ENCODE measurements at regions not wholly inside any gene's neighbourhood (a gene's known extent, or its start where the extent isn't known, plus 50 kb on each side); places are given as distances from the start of the nearest gene placed in this dataset.

DNA sequence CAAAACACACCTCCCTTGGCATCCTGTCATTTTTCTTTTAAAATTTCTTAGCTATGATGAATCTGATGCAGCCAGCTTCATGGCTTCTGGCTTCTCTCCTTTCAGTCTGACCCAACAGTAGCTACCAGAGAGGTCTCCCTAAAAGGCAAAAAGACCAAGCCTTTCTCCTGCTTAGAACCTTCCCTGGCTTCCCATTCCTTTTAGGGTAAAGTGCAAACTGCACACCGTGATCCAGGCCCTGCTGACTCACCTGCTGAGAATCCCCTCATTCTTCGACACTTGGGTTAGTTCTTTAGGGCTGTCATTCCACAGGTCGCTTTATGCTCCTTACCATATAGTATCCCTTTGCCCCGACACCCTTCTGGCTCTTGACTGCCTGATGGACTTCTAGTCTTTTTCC lies 362.4 kb downstream of the MIAT start:
- no peak for DNase-seq (ENCODE audit: low spot score)
- Histone ChIP-seq H3K4me1 (ENCODE audit: insufficient read depth, low read length, poor library complexity, severe bottlenecking) (peaks cover 2% of the 10 kb centered on the region), H3K36me3 (ENCODE audit: insufficient read depth, low read length, poor library complexity, severe bottlenecking) (no peaks in the 10 kb centered on the region), H3K9me3 (ENCODE audit: low read depth, low read length, poor library complexity, severe bottlenecking) (no peaks in the 10 kb centered on the region), H3K4me3 (ENCODE audit: low read depth, low read length, poor library complexity, severe bottlenecking) (no peak overlapping the region), H3K27ac (ENCODE audit: low read depth, low read length, poor library complexity, severe bottlenecking) (no peak overlapping the region), H3K27me3 (replicated peaks; ENCODE audit: insufficient read depth, low read depth, low read length, poor library complexity) (no peaks in the 10 kb centered on the region)
- intact Hi-C loops (cut with micrococcal nuclease; ENCODE audit: unreplicated experiment), result no loop called here
- BruUV-seq (replicated peaks), result no TSS peak
- TF ChIP-seq, protein P1, sequence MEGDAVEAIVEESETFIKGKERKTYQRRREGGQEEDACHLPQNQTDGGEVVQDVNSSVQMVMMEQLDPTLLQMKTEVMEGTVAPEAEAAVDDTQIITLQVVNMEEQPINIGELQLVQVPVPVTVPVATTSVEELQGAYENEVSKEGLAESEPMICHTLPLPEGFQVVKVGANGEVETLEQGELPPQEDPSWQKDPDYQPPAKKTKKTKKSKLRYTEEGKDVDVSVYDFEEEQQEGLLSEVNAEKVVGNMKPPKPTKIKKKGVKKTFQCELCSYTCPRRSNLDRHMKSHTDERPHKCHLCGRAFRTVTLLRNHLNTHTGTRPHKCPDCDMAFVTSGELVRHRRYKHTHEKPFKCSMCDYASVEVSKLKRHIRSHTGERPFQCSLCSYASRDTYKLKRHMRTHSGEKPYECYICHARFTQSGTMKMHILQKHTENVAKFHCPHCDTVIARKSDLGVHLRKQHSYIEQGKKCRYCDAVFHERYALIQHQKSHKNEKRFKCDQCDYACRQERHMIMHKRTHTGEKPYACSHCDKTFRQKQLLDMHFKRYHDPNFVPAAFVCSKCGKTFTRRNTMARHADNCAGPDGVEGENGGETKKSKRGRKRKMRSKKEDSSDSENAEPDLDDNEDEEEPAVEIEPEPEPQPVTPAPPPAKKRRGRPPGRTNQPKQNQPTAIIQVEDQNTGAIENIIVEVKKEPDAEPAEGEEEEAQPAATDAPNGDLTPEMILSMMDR (conservative IDR thresholded peaks at IDR 0.05; ENCODE audit: low read depth, low read length), result no peak
- no peak for TF ChIP-seq EZH2 (IDR thresholded peaks at IDR 0.05; ENCODE audit: borderline replicate concordance, low read depth, low read length, poor library complexity, severe bottlenecking)
- ChIA-PET POLR2A (ENCODE audit: low non-redundant PET) (no interaction called here), CTCF (no interaction called here)

DNA sequence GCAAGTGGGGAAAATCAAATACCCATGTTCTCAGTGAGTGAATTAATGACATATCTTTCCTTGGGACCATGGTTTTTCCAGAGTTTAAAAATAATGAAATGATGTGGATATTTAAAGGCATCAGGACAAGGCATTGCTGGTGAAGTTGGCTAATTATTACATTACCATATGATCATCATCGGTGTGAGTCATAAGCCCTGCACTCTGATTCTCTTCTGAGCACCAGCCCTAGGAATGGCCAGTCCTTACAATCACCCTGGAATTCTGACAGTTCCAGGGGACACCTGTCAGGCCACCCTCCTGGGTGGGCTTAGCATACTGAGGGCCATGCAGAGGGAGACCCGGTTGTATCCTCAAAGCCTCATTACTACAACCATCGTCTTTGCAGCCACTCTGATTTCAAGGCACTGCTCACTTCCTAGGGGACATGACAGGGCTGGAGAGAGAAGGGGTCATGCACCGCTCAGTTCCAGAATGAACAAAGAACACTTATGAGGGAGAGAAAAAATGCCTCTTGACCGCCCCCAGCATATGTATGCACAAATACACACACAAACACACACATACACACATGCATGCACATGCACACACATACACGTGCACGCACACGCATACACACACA lies 365.0 kb downstream of the MIAT start:
- H3K9me3 ChIP-seq (ENCODE audit: low read depth, low read length, poor library complexity, severe bottlenecking), result no peaks in the 10 kb centered on the region
- CTCF ChIA-PET, result no interaction called here
- intact Hi-C loops (cut with micrococcal nuclease; ENCODE audit: unreplicated experiment), result no loop called here

DNA sequence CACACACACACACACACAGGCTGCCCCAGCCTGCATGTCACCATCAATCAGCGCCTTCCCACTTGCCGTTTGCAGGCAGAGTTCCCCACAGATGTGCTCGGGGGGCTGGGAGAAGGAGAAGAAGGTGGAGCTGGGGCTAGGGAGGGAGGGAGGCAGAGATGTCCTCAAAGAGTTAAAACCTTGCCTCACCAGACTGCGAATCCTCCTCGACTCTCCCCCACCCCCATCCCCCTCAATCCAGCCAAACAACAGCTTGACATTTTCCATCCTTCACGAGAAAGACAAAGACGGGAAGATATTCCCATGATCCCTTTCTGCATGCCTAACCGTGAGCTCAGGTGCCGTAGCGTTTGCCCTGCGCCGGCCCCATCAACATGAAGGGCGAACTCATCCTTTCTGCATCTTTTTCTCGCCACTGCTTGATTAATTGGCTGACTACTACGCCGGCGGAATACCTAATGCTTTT lies 365.5 kb downstream of the MIAT start:
- ChIA-PET POLR2A (ENCODE audit: low non-redundant PET) (no interaction called here), CTCF (no interaction called here)
- Histone ChIP-seq H3K36me3 (ENCODE audit: insufficient read depth, low read length, poor library complexity, severe bottlenecking) (no peaks in the 10 kb centered on the region), H3K4me1 (ENCODE audit: insufficient read depth, low read length, poor library complexity, severe bottlenecking) (peaks cover 3% of the 10 kb centered on the region), H3K9me3 (ENCODE audit: low read depth, low read length, poor library complexity, severe bottlenecking) (no peaks in the 10 kb centered on the region), H3K27ac (ENCODE audit: low read depth, low read length, poor library complexity, severe bottlenecking) (no peak overlapping the region), H3K27me3 (replicated peaks; ENCODE audit: insufficient read depth, low read depth, low read length, poor library complexity) (no peaks in the 10 kb centered on the region), H3K4me3 (ENCODE audit: low read depth, low read length, poor library complexity, severe bottlenecking) (no peak overlapping the region)
- DNase-seq (ENCODE audit: low spot score), result no peak
- intact Hi-C loops (cut with micrococcal nuclease; ENCODE audit: unreplicated experiment), result no loop called here
- TF ChIP-seq, protein P1 (conservative IDR thresholded peaks at IDR 0.05; ENCODE audit: low read depth, low read length), result no peak
- TF ChIP-seq EZH2 (IDR thresholded peaks at IDR 0.05; ENCODE audit: borderline replicate concordance, low read depth, low read length, poor library complexity, severe bottlenecking), result no peak
- BruUV-seq (replicated peaks), result no TSS peak

More for the DNA sequence above, 365.0 kb downstream of the MIAT start:
- TF ChIP-seq, protein P1 (conservative IDR thresholded peaks at IDR 0.05; ENCODE audit: low read depth, low read length), result no peak
- no peak for TF ChIP-seq EZH2 (IDR thresholded peaks at IDR 0.05; ENCODE audit: borderline replicate concordance, low read depth, low read length, poor library complexity, severe bottlenecking)
- POLR2A ChIA-PET (ENCODE audit: low non-redundant PET), result no interaction called here
- no peak for DNase-seq (ENCODE audit: low spot score)
- H3K27ac ChIP-seq (ENCODE audit: low read depth, low read length, poor library complexity, severe bottlenecking), result no peak overlapping the region
- no peak overlapping the region for H3K4me3 ChIP-seq (ENCODE audit: low read depth, low read length, poor library complexity, severe bottlenecking)
- peaks cover 3% of the 10 kb centered on the region for H3K4me1 ChIP-seq (ENCODE audit: insufficient read depth, low read length, poor library complexity, severe bottlenecking)
- BruUV-seq (replicated peaks), result no TSS peak
- H3K27me3 ChIP-seq (replicated peaks; ENCODE audit: insufficient read depth, low read depth, low read length, poor library complexity), result no peaks in the 10 kb centered on the region
- no peaks in the 10 kb centered on the region for H3K36me3 ChIP-seq (ENCODE audit: insufficient read depth, low read length, poor library complexity, severe bottlenecking)

Data from A673 (cell line).